SJSA1 (cell line): ENCODE measurements at regions not wholly inside any gene's neighbourhood (a gene's known extent, or its start where the extent isn't known, plus 50 kb on each side); places are given as distances from the start of the nearest gene placed in this dataset.
"Not testable (repeated sequence)": the region's sequence is repeated elsewhere in the genome, so short reads cannot be mapped to it uniquely, and the experiment has no call there.

ENCODE experiments used
- DNase-seq, 2 experiments: peaks; one replicate each; pipeline ENCODE4 v3.0.0-alpha.2; 2015 to 2020; ENCODE audit warnings: low spot score in 2 of 2, low read depth in 1 of 2
- H3K27ac ChIP-seq: fragments of 250-450 bp; sonication (Bioruptor Pico); 2 replicates; pipeline ENCODE4 v1.5.1; 2020; ENCODE audit warnings: mild to moderate bottlenecking, moderate library complexity
- H3K27me3 ChIP-seq: fragments of 250-450 bp; sonication (Bioruptor Pico); replicated peaks from 2 replicates; pipeline ENCODE4 v1.5.1; 2020; ENCODE audit warnings: mild to moderate bottlenecking, moderate library complexity
- H3K36me3 ChIP-seq: fragments of 250-450 bp; sonication (Bioruptor Pico); 2 replicates; pipeline ENCODE4 v1.5.1; 2020; ENCODE audit warnings: mild to moderate bottlenecking
- H3K4me1 ChIP-seq: fragments of 250-450 bp; sonication (Bioruptor Pico); replicated peaks from 2 replicates; pipeline ENCODE4 v1.6.1; 2021; ENCODE audit warnings: mild to moderate bottlenecking
- H3K4me3 ChIP-seq: fragments of 250-450 bp; sonication (Bioruptor Pico); 2 replicates; pipeline ENCODE4 v1.5.1; 2020; ENCODE audit warnings: mild to moderate bottlenecking
- H3K9me3 ChIP-seq: fragments of 250-450 bp; sonication (Bioruptor Pico); replicated peaks from 2 replicates; pipeline ENCODE4 v1.5.1; 2020; ENCODE audit warnings: mild to moderate bottlenecking

- DNase-seq, result no peak
- Histone ChIP-seq H3K27ac (no peak overlapping the region), H3K36me3 (no peaks in the 10 kb centered on the region), H3K27me3 (no peaks in the 10 kb centered on the region), H3K4me3 (no peak overlapping the region), H3K9me3 (no peaks in the 10 kb centered on the region), H3K4me1 (no peaks in the 10 kb centered on the region)
Observed at GRCh38 chr4:24226667-24227066, 336.8 kb upstream of the PPARGC1A start.

DNA sequence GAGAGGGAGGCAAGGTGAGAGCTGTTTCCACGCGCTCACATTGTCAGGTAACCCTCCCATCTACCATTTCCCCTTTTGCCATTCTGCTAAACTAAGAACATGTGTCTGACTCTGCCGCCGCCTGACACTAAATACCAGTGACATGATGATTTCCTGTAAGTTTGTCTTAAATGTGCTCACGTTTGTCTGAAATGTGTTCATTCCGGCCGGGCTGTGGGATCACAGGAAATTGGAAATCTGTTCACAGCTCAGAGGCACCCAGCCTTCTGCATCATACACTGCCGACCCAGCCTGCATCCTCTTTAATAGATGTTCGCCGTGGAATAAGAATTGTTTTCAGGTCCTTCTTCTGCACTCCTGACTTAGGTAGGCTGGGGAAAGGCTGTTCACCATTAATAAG lies 336.2 kb upstream of the PPARGC1A start:
- Histone ChIP-seq H3K27ac (no peak overlapping the region), H3K36me3 (no peaks in the 10 kb centered on the region), H3K4me3 (no peak overlapping the region), H3K4me1 (no peaks in the 10 kb centered on the region), H3K9me3 (no peaks in the 10 kb centered on the region), H3K27me3 (no peaks in the 10 kb centered on the region)
- DNase-seq, result no peak

DNA sequence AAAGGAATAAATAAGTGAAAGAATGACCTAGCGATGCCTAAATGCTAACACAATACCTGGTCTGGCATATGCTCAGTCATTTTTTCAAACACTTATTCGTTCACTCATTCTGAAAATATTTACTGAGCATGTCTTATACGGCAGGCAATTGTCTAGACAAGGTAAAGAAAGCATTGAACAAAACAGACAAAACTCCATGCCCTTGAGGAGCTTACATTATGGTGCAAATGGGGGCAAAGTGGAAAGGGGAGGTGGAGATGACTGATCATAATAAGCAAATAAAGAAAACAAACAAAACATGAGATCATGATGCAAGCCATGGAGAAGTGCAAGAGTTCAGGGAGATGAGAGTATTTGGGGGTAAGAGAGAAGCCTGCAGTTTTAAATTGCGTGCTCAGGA lies 334.6 kb upstream of the PPARGC1A start:
- H3K36me3 ChIP-seq, result no peaks in the 10 kb centered on the region
- no peak overlapping the region for H3K27ac ChIP-seq
- H3K9me3 ChIP-seq, result no peaks in the 10 kb centered on the region
- H3K4me3 ChIP-seq, result no peak overlapping the region
- H3K27me3 ChIP-seq, result no peaks in the 10 kb centered on the region
- DNase-seq, result no peak
- H3K4me1 ChIP-seq, result no peaks in the 10 kb centered on the region

- Histone ChIP-seq H3K9me3 (no peaks in the 10 kb centered on the region), H3K27me3 (no peaks in the 10 kb centered on the region), H3K27ac (no peak overlapping the region), H3K4me1 (no peaks in the 10 kb centered on the region), H3K36me3 (no peaks in the 10 kb centered on the region), H3K4me3 (no peak overlapping the region)
- DNase-seq, result no peak
Observed at GRCh38 chr4:24219209-24219608, 329.4 kb upstream of the PPARGC1A start.

DNA sequence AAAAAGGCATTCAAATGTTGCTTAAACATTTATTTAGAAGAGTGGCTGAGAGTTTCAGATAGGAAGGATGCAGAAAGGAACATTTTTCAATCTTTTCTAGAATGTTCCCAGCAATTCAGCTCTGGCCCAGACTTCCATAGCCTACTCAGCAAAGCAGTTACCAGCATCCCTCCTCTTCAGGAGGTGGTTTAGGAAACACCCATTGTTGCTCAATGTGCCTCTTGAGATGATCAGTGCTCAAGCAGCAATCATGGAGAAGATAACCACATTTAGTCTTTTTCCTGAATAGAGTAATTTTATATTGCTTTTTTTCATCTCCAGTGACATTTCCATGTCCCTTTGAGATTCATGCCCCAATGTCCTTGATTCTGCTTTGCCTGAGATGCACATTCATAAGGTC lies 328.7 kb upstream of the PPARGC1A start:
- Histone ChIP-seq H3K27me3 (no peaks in the 10 kb centered on the region), H3K36me3 (no peaks in the 10 kb centered on the region), H3K27ac (no peak overlapping the region), H3K4me3 (no peak overlapping the region), H3K4me1 (no peaks in the 10 kb centered on the region), H3K9me3 (no peaks in the 10 kb centered on the region)
- no peak for DNase-seq

- Histone ChIP-seq H3K36me3 (no peaks in the 10 kb centered on the region), H3K4me1 (no peaks in the 10 kb centered on the region), H3K27me3 (no peaks in the 10 kb centered on the region), H3K4me3 (no peak overlapping the region), H3K9me3 (no peaks in the 10 kb centered on the region), H3K27ac (no peak overlapping the region)
- DNase-seq, result no peak
Observed at GRCh38 chr4:24214796-24215195, 324.9 kb upstream of the PPARGC1A start.

GRCh38 chr4:24213961-24214360 lies 324.1 kb upstream of the PPARGC1A start:
- no peak overlapping the region for H3K4me3 ChIP-seq
- no peak overlapping the region for H3K27ac ChIP-seq
- H3K4me1 ChIP-seq, result no peaks in the 10 kb centered on the region
- no peak for DNase-seq
- no peaks in the 10 kb centered on the region for H3K27me3 ChIP-seq
- H3K9me3 ChIP-seq, result no peaks in the 10 kb centered on the region
- H3K36me3 ChIP-seq, result no peaks in the 10 kb centered on the region

DNA sequence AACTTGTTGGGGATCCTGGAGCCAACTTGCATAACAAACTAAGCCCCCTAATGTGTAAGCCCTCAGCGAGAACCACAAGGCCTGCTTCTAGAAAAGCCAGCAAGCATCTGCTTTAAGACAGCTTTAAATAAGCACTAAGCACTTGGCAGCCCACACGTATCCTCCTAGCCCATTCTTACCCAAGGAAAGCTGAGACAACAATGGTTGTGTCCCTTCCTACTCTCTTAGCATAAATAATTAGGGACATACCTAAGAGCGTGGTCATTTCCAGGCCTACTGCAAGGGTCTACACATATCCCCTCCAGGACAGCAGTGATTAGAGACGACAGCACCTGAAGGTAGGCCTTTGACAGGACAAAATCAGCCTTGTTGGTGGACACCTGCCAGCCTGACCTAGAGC lies 322.8 kb upstream of the PPARGC1A start:
- H3K9me3 ChIP-seq, result no peaks in the 10 kb centered on the region
- H3K36me3 ChIP-seq, result no peaks in the 10 kb centered on the region
- no peak for DNase-seq
- no peaks in the 10 kb centered on the region for H3K4me1 ChIP-seq
- no peak overlapping the region for H3K4me3 ChIP-seq
- H3K27me3 ChIP-seq, result no peaks in the 10 kb centered on the region
- H3K27ac ChIP-seq, result no peak overlapping the region

DNA sequence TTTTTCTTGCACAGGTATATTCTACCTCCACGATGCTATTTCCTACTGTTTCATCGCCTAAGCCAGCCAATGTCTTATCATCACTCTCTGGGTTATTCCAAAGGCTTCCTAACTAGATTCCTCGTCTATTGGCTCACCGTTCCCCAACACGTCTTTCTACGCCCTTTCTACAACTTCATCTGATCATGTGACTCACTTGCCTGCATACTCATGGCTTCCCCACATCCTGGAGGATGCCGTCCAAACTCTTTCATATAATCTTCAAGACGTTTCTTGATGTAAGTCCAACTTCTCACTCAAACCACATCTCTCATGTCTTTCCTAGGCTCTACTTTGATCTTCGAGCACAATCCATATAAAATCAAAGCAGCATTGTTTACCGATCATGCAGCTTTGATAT lies 322.0 kb upstream of the PPARGC1A start:
- Histone ChIP-seq H3K9me3 (no peaks in the 10 kb centered on the region), H3K27ac (no peak overlapping the region), H3K4me1 (no peaks in the 10 kb centered on the region), H3K4me3 (no peak overlapping the region), H3K27me3 (no peaks in the 10 kb centered on the region), H3K36me3 (no peaks in the 10 kb centered on the region)
- DNase-seq, result no peak

DNA sequence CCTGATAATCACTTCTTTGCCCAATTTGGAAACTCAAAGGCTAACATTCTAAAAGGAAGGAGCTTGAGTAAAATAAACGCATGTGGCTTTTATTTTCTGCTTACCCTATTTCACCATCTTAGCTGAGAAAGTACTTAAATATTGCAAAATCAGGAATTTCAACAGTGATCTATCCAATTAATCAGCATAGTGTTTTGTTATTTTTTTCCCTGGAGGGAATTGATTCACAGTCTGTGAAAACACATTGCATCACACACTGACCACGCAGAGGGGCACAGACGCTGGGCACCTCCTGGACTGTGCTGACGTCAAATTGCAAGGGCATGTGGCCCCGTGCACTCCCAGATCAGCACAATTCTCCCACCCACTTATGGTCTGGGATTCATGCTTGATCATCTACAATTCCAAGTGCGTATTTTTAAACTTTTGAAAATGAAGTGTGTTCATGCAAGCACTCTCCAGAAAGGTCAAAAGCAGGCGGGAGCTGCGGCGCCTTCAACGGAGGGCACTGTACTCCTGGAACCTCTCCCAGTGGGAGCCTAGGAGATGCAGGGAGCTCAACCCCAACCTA lies 320.6 kb upstream of the PPARGC1A start:
- no peak overlapping the region for H3K27ac ChIP-seq
- H3K27me3 ChIP-seq, result no peaks in the 10 kb centered on the region
- H3K4me1 ChIP-seq, result no peaks in the 10 kb centered on the region
- DNase-seq, result no peak
- no peak overlapping the region for H3K4me3 ChIP-seq
- no peaks in the 10 kb centered on the region for H3K36me3 ChIP-seq
- H3K9me3 ChIP-seq, result no peaks in the 10 kb centered on the region

DNA sequence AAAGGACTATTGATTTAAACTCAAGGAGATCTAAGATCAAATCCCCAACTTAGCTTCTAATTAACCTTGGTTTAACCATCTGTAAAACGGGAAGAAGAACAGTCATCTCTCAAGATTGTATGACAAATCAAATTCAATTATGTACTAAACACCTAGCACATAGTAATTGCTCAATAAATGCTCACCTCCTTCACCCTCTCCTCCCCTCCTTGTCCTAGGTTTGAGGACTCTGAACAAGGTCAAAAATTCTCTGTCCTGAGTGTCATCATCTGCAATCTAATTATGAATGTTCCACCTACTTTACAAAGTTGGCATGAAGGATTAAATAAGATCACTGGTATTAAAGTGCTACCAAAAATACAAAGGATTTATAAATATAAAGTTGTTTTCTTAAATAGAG lies 320.1 kb upstream of the PPARGC1A start:
- DNase-seq, result no peak
- Histone ChIP-seq H3K27ac (no peak overlapping the region), H3K27me3 (no peaks in the 10 kb centered on the region), H3K4me1 (no peaks in the 10 kb centered on the region), H3K36me3 (no peaks in the 10 kb centered on the region), H3K9me3 (no peaks in the 10 kb centered on the region), H3K4me3 (no peak overlapping the region)

DNA sequence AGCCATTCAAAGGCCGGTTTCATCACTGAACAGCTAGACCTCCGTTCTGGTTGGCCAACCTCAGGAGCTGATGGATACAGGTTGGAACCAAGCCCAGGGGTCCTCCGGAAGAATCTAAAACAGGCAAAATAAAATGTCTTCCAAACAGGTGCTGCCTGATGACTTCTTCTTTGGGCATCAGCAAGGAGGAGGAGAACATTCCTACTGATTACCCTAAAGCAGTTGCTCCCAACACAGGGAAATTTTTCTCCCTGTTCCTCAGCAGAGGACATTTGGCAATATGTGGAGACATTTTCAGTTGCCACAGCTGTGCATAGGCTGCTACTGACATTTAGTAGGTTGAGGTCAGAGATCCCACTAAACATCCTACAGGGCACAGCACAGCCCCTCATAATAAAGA lies 319.3 kb upstream of the PPARGC1A start:
- Histone ChIP-seq H3K9me3 (no peaks in the 10 kb centered on the region), H3K4me3 (no peak overlapping the region), H3K4me1 (no peaks in the 10 kb centered on the region), H3K36me3 (no peaks in the 10 kb centered on the region), H3K27ac (no peak overlapping the region), H3K27me3 (no peaks in the 10 kb centered on the region)
- DNase-seq, result no peak

DNA sequence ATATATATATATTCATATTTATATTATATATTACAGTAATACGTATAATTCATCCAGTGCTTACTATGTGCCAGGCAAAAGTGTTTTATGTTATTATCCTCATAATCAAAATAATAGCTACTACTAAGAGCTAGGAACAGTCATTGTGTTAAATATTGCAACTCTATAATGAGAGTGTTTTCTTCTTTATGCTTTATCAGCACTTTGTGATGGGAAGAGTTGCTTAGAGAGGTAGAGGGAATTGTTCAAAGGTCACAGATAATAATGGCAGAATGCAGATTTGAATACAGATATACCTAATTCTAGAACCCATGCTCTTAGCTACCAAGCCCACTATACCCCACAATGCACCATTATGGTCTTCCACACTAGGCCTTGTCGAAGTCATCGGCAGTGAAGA lies 318.8 kb upstream of the PPARGC1A start:
- DNase-seq, result no peak
- Histone ChIP-seq H3K9me3 (no peaks in the 10 kb centered on the region), H3K4me1 (no peaks in the 10 kb centered on the region), H3K27ac (no peak overlapping the region), H3K36me3 (no peaks in the 10 kb centered on the region), H3K4me3 (no peak overlapping the region), H3K27me3 (no peaks in the 10 kb centered on the region)

DNA sequence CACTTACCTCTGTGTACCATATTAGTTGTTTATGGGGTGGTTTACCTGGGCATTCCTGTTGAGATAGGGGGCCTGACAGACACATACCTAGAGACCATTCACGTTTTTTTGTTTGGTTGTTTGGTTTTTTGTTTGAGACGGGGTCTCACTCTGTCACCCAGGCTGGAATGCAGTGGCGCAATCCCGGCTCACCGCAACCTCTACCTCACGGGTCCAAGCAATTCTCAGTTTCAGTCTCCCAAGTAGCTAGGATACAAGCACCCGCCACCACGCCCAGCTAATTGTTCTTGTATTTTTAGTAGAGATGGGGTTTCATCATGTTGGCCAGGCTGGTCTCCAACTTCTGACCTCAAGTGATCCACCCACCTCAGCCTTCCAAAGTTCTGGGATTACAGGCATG lies 314.9 kb upstream of the PPARGC1A start:
- H3K4me3 ChIP-seq, H3K9me3 ChIP-seq, H3K4me1 ChIP-seq, DNase-seq, H3K27me3 ChIP-seq, H3K36me3 ChIP-seq, H3K27ac ChIP-seq: not testable (repeated sequence)

- no peak overlapping the region for H3K4me3 ChIP-seq
- no peaks in the 10 kb centered on the region for H3K9me3 ChIP-seq
- no peaks in the 10 kb centered on the region for H3K36me3 ChIP-seq
- H3K4me1 ChIP-seq, result no peaks in the 10 kb centered on the region
- H3K27me3 ChIP-seq, result no peaks in the 10 kb centered on the region
- DNase-seq, result no peak
- no peak overlapping the region for H3K27ac ChIP-seq
Observed at GRCh38 chr4:24203926-24204325, 314.1 kb upstream of the PPARGC1A start.
